GM12892 (cell line): ENCODE measurements at regions not wholly inside any gene's neighbourhood (a gene's known extent, or its start where the extent isn't known, plus 50 kb on each side); places are given as distances from the start of the nearest gene placed in this dataset.
"Not testable (repeated sequence)": the region's sequence is repeated elsewhere in the genome, so short reads cannot be mapped to it uniquely, and the experiment has no call there.

ENCODE experiments used
- POLR2A ChIP-seq: IDR thresholded peaks from 2 replicates; pipeline ENCODE4 v1.6.1; 2011; ENCODE audit warnings: low read depth, low read length, control low read depth
- POLR2AphosphoS5 ChIP-seq: IDR thresholded peaks from 2 replicates; pipeline ENCODE4 v1.6.1; 2011; ENCODE audit warnings: low read depth, low read length, control low read depth

DNA sequence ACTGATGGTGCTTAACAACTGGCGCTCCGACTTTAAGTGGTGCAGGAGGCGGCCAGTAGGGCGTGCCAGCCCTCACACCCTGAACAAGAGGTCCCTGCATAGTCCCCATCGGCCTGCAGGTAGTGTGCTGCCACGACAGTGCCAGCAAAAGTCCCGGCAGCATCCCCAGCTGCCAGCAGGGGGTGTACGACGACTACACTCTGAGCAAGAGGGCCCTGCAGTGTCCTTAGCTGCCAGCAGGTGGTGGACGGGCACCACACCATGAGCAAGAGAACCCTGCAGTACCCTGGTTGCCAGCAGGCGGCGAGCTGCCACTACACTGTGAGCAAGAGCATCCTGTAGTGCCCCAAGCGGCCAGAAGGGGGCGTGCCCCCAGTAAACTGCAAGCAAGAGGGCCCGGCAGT lies 53.5 kb upstream of the DUX4 start:
- TF ChIP-seq POLR2A, POLR2AphosphoS5: not testable (repeated sequence)
